Activated T-helper 1 cell treated with anti-CD3 and anti-CD28 coated beads, Interleukin-12 subunit alpha, Interleukin-12 subunit beta, Interleukin-2, Interleukin-4 antibody, amounts not matched to agents 30 ng/mL and 10 ng/mL and 1 ng/mL, durations not matched to agents 14 hours and 24 hours and 36 hours (primary cell): ENCODE measurements at regions not wholly inside any gene's neighbourhood (a gene's known extent, or its start where the extent isn't known, plus 50 kb on each side); places are given as distances from the start of the nearest gene placed in this dataset.

Experiments
- DNase-seq: peaks from one replicate; pipeline ENCODE4 v3.0.0; 2021; ENCODE audit warnings: low spot score
- H3K27ac Mint-ChIP-seq: one replicate; pipeline ENCODE4 v1.8.0; 2021; ENCODE audit warnings: mild to moderate bottlenecking, mixed read lengths
- H3K27me3 Mint-ChIP-seq: one replicate; pipeline ENCODE4 v1.8.0; 2022; ENCODE audit warnings: mild to moderate bottlenecking, moderate library complexity, mixed read lengths; ENCODE audit not compliant: insufficient read depth
- H3K36me3 Mint-ChIP-seq: one replicate; pipeline ENCODE4 v1.8.0; 2021; ENCODE audit warnings: low read depth, mixed read lengths
- H3K4me1 Mint-ChIP-seq: one replicate; pipeline ENCODE4 v1.8.0; 2021; ENCODE audit warnings: low read depth, mixed read lengths
- H3K4me3 Mint-ChIP-seq: one replicate; pipeline ENCODE4 v1.8.0; 2021; ENCODE audit warnings: mild to moderate bottlenecking, moderate library complexity, mixed read lengths
- H3K9me3 Mint-ChIP-seq: one replicate; pipeline ENCODE4 v1.8.0; 2021; ENCODE audit warnings: mixed read lengths
- intact Hi-C: fragments of 100-400 bp; cut with micrococcal nuclease; formaldehyde crosslinking; loops from one replicate; pipeline ENCODE4 v1.15.1; 2024

- no peak overlapping the region for H3K27ac Mint-ChIP-seq
- no peak overlapping the region for H3K4me3 Mint-ChIP-seq
- intact Hi-C loops: no loop called here
- no peak for DNase-seq
- no peaks in the 10 kb centered on the region for H3K36me3 Mint-ChIP-seq
- H3K9me3 Mint-ChIP-seq: peaks cover 8% of the 10 kb centered on the region
- H3K4me1 Mint-ChIP-seq: no peaks in the 10 kb centered on the region
- peaks cover 14% of the 10 kb centered on the region for H3K27me3 Mint-ChIP-seq
These were observed 51.8 kb upstream of the CASZ1 start for GRCh38 chr1:10848109-10848684.

- Mint-ChIP-seq H3K27ac (no peak overlapping the region), H3K4me3 (no peak overlapping the region), H3K4me1 (no peaks in the 10 kb centered on the region), H3K27me3 (peaks cover 7% of the 10 kb centered on the region), H3K9me3 (no peaks in the 10 kb centered on the region), H3K36me3 (no peaks in the 10 kb centered on the region)
- intact Hi-C loops: no loop called here
- DNase-seq: no peak
These were observed 53.6 kb upstream of the CASZ1 start for GRCh38 chr1:10850026-10850425.

DNA sequence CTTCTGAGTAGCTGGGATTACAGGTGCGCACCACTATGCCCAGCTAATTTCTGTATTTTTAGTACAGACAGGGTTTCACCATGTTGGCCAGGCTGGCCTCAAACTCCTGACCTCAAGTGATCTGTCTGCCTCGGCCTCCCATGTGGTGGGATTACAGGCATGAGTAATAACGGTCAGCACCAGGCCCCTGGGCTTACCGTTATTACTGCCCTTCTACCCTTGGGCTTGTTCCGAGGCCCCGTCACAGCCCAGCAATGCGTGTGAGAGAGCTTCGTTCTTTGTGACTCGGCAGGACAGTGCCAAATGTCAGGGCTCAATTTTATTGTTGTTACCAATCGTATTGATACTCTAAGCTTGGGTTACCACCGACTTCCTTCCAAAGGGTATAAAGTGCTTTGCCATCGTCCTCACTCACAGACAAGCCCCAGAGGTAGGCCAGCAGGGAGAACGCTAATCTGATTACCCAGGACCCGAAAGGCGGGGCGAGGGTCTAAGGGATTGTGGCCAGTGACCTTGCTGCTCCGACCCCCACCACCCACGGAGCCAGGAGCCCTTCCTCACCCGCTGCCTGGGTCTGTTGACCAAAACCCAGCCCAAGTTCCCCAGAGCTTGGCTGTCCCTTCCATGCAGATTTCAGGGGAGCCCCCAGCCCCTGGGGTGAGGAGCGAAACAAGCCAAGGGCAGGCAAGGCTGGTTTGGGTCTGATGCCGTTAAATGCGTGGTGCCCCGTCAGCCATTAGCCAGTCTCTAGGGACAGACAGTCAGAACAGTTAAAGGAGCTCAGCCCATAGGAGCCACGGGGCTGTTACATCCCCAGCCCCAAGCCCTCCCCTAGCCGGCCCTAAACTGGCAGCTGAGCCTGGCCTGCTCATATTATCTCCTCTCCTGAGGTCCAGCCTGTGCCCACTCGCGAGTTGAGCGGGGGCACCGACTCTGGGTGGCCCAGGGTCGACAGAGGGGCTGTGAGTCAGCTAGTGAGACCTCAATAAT lies 54.9 kb upstream of the CASZ1 start:
- H3K36me3 Mint-ChIP-seq: no peaks in the 10 kb centered on the region
- H3K9me3 Mint-ChIP-seq: no peaks in the 10 kb centered on the region
- intact Hi-C loops: no loop called here

GRCh38 chr1:10852018-10852417 lies 55.6 kb upstream of the CASZ1 start:
- no peak overlapping the region for H3K4me3 Mint-ChIP-seq
- H3K4me1 Mint-ChIP-seq: no peaks in the 10 kb centered on the region
- peaks cover 4% of the 10 kb centered on the region for H3K27me3 Mint-ChIP-seq
- no peak overlapping the region for H3K27ac Mint-ChIP-seq
- no peaks in the 10 kb centered on the region for H3K9me3 Mint-ChIP-seq
- intact Hi-C loops: no loop called here
- DNase-seq: no peak
- no peaks in the 10 kb centered on the region for H3K36me3 Mint-ChIP-seq

More for the DNA sequence above, 54.9 kb upstream of the CASZ1 start:
- H3K27ac Mint-ChIP-seq: no peak overlapping the region
- H3K27me3 Mint-ChIP-seq: peaks cover 7% of the 10 kb centered on the region
- H3K4me3 Mint-ChIP-seq: no peak overlapping the region
- H3K4me1 Mint-ChIP-seq: no peaks in the 10 kb centered on the region
- DNase-seq: no peak

DNA sequence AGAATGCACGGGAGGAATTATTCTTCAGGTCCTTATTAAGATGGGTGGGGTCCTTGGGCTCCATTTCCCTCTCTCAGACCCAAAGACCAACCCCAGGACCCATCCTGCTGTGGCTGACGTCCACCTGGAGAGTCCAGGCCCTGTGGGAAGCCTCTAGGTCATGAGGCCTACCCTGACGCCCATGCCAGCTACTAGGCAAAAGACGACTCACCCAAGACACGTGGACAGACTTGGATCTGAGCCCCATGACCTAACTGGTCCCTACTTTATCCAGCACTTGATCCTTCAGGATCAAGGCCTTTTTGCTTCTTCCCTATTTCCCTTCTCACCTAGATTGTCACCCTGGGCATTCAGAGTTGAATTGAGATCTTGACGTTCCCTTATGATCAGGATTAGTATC lies 56.0 kb upstream of the CASZ1 start:
- Mint-ChIP-seq H3K36me3 (no peaks in the 10 kb centered on the region), H3K4me3 (no peak overlapping the region), H3K27ac (no peak overlapping the region), H3K27me3 (peaks cover 2% of the 10 kb centered on the region), H3K9me3 (no peaks in the 10 kb centered on the region), H3K4me1 (no peaks in the 10 kb centered on the region)
- no peak for DNase-seq
- intact Hi-C loops: no loop called here

DNA sequence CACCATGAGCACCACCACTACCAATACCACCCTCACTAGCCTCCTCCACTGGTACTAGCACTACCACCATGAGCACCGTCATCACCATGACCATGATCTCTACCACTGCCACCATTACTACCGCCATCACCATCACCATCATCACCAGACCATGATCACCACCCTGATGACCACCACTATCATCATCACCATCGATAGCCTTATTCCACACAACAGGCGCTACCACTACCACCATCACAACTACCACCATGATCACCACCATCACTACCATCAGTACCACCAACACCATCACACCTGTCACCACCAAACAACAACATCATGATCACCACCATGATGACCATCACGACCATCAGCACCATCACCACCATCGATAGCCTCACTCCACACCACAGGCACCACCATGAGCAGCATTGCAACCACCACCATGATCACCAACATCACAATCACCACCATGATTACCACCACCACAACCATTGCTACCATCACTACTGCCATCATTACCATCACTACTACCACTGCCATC lies 56.6 kb upstream of the CASZ1 start:
- Mint-ChIP-seq H3K27ac (no peak overlapping the region), H3K27me3 (no peaks in the 10 kb centered on the region), H3K4me1 (no peaks in the 10 kb centered on the region), H3K36me3 (no peaks in the 10 kb centered on the region), H3K4me3 (no peak overlapping the region), H3K9me3 (no peaks in the 10 kb centered on the region)
- intact Hi-C loops: no loop called here
- no peak for DNase-seq

GRCh38 chr1:10853701-10854100 lies 57.3 kb upstream of the CASZ1 start:
- Mint-ChIP-seq H3K27ac (no peak overlapping the region), H3K27me3 (peaks cover 3% of the 10 kb centered on the region), H3K4me3 (no peak overlapping the region), H3K36me3 (no peaks in the 10 kb centered on the region), H3K4me1 (no peaks in the 10 kb centered on the region), H3K9me3 (no peaks in the 10 kb centered on the region)
- DNase-seq: no peak
- intact Hi-C loops: no loop called here

- intact Hi-C loops: no loop called here
- H3K4me1 Mint-ChIP-seq: no peaks in the 10 kb centered on the region
- no peaks in the 10 kb centered on the region for H3K9me3 Mint-ChIP-seq
- peaks cover 3% of the 10 kb centered on the region for H3K27me3 Mint-ChIP-seq
- no peak overlapping the region for H3K27ac Mint-ChIP-seq
- no peak overlapping the region for H3K4me3 Mint-ChIP-seq
- no peak for DNase-seq
- no peaks in the 10 kb centered on the region for H3K36me3 Mint-ChIP-seq
These were observed 58.5 kb upstream of the CASZ1 start for GRCh38 chr1:10854856-10855459.

GRCh38 chr1:10856176-10856683 lies 59.8 kb upstream of the CASZ1 start:
- intact Hi-C loops: no loop called here
- no peaks in the 10 kb centered on the region for H3K36me3 Mint-ChIP-seq
- H3K27ac Mint-ChIP-seq: no peak overlapping the region

DNA sequence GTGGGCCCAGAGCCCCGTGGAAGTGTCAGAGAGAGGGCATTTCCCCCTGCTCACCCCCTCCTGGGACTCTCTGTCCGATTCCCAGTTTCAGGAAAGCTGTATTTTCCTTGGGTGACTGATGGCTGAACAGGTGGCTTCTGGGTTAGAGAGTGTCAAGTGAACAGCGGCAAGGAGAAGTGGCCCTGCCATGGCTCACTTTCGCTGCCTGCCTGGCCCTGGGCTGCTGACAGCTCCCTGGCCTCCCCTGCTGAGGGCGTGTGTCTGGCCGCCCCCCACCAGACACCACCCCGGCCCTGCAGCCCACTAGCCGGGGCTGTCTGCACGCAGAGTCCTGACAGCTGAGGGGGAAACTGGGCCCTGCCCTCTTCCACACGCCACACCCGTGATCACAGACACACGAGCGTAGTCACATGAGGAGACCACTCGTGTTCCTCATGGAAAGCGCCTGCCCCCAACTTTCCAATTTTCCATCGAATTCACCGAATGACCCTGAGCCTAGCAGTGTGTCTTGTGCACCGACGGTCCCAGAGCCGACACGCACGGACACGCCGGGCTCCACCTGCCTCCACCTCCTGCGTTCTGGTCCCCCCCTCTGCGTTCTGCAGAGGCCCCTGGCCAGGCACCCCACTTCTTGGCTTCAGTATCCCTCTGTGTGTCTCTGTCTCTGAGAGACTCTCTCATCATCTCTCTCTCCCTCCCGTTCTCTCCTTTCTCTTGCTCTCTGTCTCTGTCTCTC lies 60.6 kb upstream of the CASZ1 start:
- Mint-ChIP-seq H3K27ac (no peak overlapping the region), H3K4me1 (no peaks in the 10 kb centered on the region)
- no peak for DNase-seq

More at GRCh38 chr1:10856176-10856683, 59.8 kb upstream of the CASZ1 start:
- Mint-ChIP-seq H3K4me1 (no peaks in the 10 kb centered on the region), H3K27me3 (peaks cover 8% of the 10 kb centered on the region), H3K4me3 (no peak overlapping the region), H3K9me3 (no peaks in the 10 kb centered on the region)
- DNase-seq: no peak

GRCh38 chr1:10857687-10858086 lies 61.2 kb upstream of the CASZ1 start:
- no peaks in the 10 kb centered on the region for H3K36me3 Mint-ChIP-seq
- DNase-seq: no peak
- H3K4me1 Mint-ChIP-seq: no peaks in the 10 kb centered on the region
- H3K27ac Mint-ChIP-seq: no peak overlapping the region
- H3K4me3 Mint-ChIP-seq: no peak overlapping the region
- intact Hi-C loops: no loop called here
- H3K27me3 Mint-ChIP-seq: peaks cover 8% of the 10 kb centered on the region
- no peaks in the 10 kb centered on the region for H3K9me3 Mint-ChIP-seq

More for the DNA sequence above, 60.6 kb upstream of the CASZ1 start:
- peaks cover 8% of the 10 kb centered on the region for H3K27me3 Mint-ChIP-seq
- H3K4me3 Mint-ChIP-seq: no peak overlapping the region
- H3K9me3 Mint-ChIP-seq: no peaks in the 10 kb centered on the region
- intact Hi-C loops: no loop called here
- H3K36me3 Mint-ChIP-seq: no peaks in the 10 kb centered on the region

- DNase-seq: no peak
- Mint-ChIP-seq H3K27ac (no peak overlapping the region), H3K4me3 (no peak overlapping the region), H3K9me3 (no peaks in the 10 kb centered on the region), H3K36me3 (no peaks in the 10 kb centered on the region), H3K4me1 (no peaks in the 10 kb centered on the region), H3K27me3 (peaks cover 31% of the 10 kb centered on the region)
- intact Hi-C loops: no loop called here
These were observed 63.8 kb upstream of the CASZ1 start for GRCh38 chr1:10860218-10860617.
